ENCODE measurements at regions not wholly inside any gene's neighbourhood (a gene's known extent, or its start where the extent isn't known, plus 50 kb on each side); places are given as distances from the start of the nearest gene placed in this dataset.

DNA sequence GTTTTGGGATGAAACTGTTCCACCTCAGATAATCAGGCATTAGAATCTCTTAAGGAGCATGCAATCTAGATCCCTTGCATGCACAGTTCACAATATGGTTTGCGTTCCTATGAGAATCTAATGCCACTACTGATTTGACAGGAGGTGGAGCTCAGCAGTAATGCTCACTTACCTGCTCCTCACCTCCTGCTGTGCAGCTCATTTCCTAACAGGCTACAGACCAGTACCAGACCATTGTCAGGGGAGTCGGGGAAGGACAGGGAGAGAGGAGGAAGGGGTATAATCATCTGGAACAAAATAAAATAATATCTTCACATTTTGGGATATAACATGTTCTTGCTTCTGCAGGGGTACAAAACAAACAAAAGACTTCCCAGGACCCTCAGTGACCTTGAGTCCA lies 532.0 kb upstream of the FSHR start:
- TF ChIP-seq, protein P1, sequence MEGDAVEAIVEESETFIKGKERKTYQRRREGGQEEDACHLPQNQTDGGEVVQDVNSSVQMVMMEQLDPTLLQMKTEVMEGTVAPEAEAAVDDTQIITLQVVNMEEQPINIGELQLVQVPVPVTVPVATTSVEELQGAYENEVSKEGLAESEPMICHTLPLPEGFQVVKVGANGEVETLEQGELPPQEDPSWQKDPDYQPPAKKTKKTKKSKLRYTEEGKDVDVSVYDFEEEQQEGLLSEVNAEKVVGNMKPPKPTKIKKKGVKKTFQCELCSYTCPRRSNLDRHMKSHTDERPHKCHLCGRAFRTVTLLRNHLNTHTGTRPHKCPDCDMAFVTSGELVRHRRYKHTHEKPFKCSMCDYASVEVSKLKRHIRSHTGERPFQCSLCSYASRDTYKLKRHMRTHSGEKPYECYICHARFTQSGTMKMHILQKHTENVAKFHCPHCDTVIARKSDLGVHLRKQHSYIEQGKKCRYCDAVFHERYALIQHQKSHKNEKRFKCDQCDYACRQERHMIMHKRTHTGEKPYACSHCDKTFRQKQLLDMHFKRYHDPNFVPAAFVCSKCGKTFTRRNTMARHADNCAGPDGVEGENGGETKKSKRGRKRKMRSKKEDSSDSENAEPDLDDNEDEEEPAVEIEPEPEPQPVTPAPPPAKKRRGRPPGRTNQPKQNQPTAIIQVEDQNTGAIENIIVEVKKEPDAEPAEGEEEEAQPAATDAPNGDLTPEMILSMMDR (optimal IDR thresholded peaks at IDR 0.05 in 1 of 3, IDR thresholded peaks at IDR 0.05 in 1 of 3, conservative IDR thresholded peaks at IDR 0.05 in 1 of 3; ENCODE audit: extremely low read depth in 1 of 3, insufficient read depth in 2 of 3, low read length in 3 of 3): no peak
- TF ChIP-seq EZH2 (IDR thresholded peaks at IDR 0.05; ENCODE audit: low read length): no peak
